Esophagus squamous epithelium (tissue), 5 donors: ENCODE measurements at regions not wholly inside any gene's neighbourhood (a gene's known extent, or its start where the extent isn't known, plus 50 kb on each side); places are given as distances from the start of the nearest gene placed in this dataset.
"Not testable (repeated sequence)": the region's sequence is repeated elsewhere in the genome, so short reads cannot be mapped to it uniquely, and the experiment has no call there.

Source experiments
- DNase-seq: peaks from one replicate; lab custom pipeline; 2025; lab: John Stamatoyannopoulos, UW
- H3K27ac ChIP-seq, 4 donors: fragments of 200-600 bp; sonication (generic); one replicate each; pipeline ENCODE4 v1.5.1; 2016 to 2019; ENCODE audit warnings: mild to moderate bottlenecking in 1 of 4
- H3K27me3 ChIP-seq, 4 donors: fragments of 200-600 bp; sonication (generic); 1 replicate in 3 of 4; 2 replicates in 1 of 4; pipeline versions ENCODE4 v1.5.1 to v1.6.0; 2017 to 2021; ENCODE audit warnings: antibody characterized with exemption in 1 of 4
- H3K36me3 ChIP-seq, 3 donors: fragments of 200-600 bp; sonication (generic); one replicate each; pipeline ENCODE4 v1.5.1; 2016 to 2019
- H3K4me1 ChIP-seq, 3 donors: fragments of 200-600 bp; sonication (generic); one replicate each; pipeline ENCODE4 v1.5.1; 2017 to 2019
- H3K4me3 ChIP-seq, 4 donors: fragments of 200-600 bp; sonication (generic); 1 replicate in 3 of 4; 2 replicates in 1 of 4; pipeline ENCODE4 v1.5.1; 2016 to 2019; ENCODE audit warnings: mild to moderate bottlenecking in 2 of 4, moderate library complexity in 1 of 4
- H3K9me3 ChIP-seq, 3 donors: fragments of 200-600 bp; sonication (generic); one replicate each; pipeline ENCODE4 v1.5.1; 2016 to 2019
- POLR2A ChIP-seq, 4 donors: fragments of 450-650 bp; IDR thresholded peaks; one replicate each; pipeline ENCODE4 v1.6.1; 2017; ENCODE audit warnings: antibody characterized with exemption in 4 of 4, mild to moderate bottlenecking in 4 of 4, moderate library complexity in 3 of 4
- WGBS, 2 donors: methylation state at CpG; one replicate each; pipeline ENCODE4 v1.1.5; 2018; 5-methylcytosine and 5-hydroxymethylcytosine counted together
- intact Hi-C: fragments of 100-400 bp; cut with DNase I; formaldehyde crosslinking; loops from one replicate; pipeline ENCODE4 v1.15.0; 2022
- TF ChIP-seq, protein P1 (sequence below), 6 experiments: fragments of 450-650 bp in 4 of 6; fragments of 200-600 bp in 2 of 6; sonication (generic) in 2 of 6; IDR thresholded peaks; one replicate each; pipeline ENCODE4 v1.5.1; 2016 to 2019; ENCODE audit warnings: antibody characterized with exemption in 6 of 6, mild to moderate bottlenecking in 4 of 6, moderate library complexity in 4 of 6
- donor health status: DM: yes; HTN: yes; CAD: no.

DNA sequence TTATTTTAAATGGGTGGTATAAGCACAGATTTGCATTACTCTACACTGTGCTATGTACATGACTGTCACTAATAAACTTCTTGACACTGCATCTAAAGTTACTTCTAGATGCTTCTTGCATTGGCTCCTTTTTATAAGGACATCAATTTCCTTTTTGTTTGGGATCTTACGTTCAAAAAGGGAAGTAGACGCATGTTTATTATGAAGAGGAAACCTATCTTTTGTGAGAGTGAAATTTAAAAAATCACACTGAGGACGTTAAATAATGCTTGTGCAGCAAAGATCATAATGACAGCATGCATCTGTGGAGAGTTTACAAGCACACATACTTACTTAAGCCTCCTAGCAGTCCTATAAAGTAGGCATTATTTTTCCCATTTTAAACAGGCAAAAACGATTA is 479.5 kb downstream of the CD83 start:
- Histone ChIP-seq H3K27me3 (no peaks in the 10 kb centered on the region), H3K36me3 (no peaks in the 10 kb centered on the region), H3K9me3 (no peaks in the 10 kb centered on the region), H3K27ac (no peak overlapping the region), H3K4me1 (no peaks in the 10 kb centered on the region), H3K4me3 (no peak overlapping the region)
- intact Hi-C loops: no loop called here
- WGBS, 2 donors: 61 to 70% methylated on average over 4 of the region's 4 CpGs
- DNase-seq: no peak
- no peak for TF ChIP-seq POLR2A (IDR thresholded peaks at IDR 0.05)
- TF ChIP-seq, protein P1, sequence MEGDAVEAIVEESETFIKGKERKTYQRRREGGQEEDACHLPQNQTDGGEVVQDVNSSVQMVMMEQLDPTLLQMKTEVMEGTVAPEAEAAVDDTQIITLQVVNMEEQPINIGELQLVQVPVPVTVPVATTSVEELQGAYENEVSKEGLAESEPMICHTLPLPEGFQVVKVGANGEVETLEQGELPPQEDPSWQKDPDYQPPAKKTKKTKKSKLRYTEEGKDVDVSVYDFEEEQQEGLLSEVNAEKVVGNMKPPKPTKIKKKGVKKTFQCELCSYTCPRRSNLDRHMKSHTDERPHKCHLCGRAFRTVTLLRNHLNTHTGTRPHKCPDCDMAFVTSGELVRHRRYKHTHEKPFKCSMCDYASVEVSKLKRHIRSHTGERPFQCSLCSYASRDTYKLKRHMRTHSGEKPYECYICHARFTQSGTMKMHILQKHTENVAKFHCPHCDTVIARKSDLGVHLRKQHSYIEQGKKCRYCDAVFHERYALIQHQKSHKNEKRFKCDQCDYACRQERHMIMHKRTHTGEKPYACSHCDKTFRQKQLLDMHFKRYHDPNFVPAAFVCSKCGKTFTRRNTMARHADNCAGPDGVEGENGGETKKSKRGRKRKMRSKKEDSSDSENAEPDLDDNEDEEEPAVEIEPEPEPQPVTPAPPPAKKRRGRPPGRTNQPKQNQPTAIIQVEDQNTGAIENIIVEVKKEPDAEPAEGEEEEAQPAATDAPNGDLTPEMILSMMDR (IDR thresholded peaks at IDR 0.05): no peak

DNA sequence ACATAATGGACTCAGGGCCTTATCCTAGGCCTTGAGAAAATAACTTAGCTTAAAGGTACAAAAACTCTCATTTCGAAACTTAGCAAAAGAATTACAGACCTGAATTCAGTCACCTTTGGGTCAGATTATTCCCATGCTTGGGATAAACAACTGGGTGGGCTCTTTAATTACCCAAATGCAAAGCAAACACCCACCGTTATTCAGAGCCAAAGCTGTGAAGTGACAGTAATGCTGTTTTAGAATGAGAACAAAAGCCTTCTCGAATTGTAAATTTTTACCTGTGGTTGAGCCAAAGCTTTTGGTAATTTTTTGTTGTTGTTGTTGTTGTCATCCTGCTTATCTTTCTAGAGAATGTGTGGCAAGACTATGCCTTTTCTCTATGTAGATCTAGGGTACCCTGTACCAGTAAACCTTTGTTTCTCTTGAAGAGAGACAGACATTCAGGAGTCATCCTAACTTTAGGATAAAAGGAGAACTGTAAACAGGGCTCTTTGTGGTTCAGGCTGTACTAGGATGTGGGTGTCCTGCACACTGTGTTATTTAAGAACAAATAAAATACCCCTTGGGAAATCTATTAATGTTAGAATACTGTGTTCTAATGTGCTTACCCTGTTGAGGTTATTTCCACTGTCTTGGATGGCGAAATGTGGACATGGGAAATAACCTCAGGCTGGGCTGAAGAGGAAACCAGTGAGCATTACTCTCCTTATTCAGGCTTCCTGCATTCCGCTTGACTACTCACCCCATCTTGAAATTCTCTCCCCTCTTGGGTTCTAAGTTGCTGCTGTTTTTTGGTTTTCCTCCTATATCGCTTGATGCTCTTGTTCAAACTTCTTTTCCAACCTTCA is 480.7 kb downstream of the CD83 start:
- intact Hi-C loops: no loop called here
- 80 to 81% methylated on average over 6 of the region's 6 CpGs for WGBS, 2 donors

DNA sequence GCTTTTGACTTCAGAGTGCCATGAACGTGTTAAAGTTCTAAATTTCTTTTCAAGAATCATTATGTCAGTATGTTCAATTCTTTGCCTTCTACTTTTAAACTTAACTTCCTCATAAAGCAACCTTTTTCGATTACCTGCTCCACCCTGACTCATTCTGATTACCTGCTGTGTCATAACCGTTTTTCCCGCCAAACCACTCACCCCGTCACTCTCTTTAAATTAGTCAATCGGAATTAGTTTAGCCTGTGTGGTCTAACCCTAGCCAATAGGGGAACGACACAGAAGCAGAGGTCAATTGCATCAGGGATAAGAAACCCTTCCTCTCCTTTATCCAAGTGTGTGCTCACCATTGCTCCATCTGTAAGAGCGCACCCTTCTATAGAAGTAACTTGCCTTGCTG is 482.7 kb downstream of the CD83 start:
- DNase-seq, H3K27ac ChIP-seq, H3K9me3 ChIP-seq, intact Hi-C loops, H3K36me3 ChIP-seq, H3K4me1 ChIP-seq, H3K4me3 ChIP-seq, H3K27me3 ChIP-seq: not testable (repeated sequence)
- 70 to 74% methylated on average over 8 of the region's 8 CpGs for WGBS, 2 donors

More for the DNA sequence above, 480.7 kb downstream of the CD83 start:
- H3K4me3 ChIP-seq: no peak overlapping the region
- no peaks in the 10 kb centered on the region for H3K9me3 ChIP-seq
- TF ChIP-seq, protein P1 (IDR thresholded peaks at IDR 0.05): no peak
- TF ChIP-seq POLR2A (IDR thresholded peaks at IDR 0.05): no peak
- no peak for DNase-seq
- H3K27me3 ChIP-seq: no peaks in the 10 kb centered on the region
- H3K36me3 ChIP-seq: no peaks in the 10 kb centered on the region
- H3K27ac ChIP-seq: no peak overlapping the region
- no peaks in the 10 kb centered on the region for H3K4me1 ChIP-seq

DNA sequence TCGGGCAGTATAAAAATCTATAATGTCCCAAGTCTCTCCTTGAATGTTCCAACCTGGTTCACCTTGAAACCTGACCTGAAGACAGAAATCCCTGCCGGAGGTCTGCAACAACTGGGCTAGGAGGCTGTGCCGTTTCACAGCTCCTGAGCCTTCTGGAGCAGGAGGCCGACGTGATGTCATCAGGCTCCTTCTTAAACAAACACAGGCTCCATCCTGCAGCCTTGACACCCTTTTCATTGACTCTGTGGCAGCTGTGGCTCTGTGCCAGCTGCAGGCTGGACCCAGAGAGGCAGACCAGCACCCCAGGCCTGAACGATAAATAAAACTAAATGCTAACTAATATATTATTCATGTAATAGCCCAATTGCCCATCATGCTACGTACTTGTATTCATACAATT is 483.9 kb downstream of the CD83 start:
- Histone ChIP-seq H3K27me3 (no peaks in the 10 kb centered on the region), H3K27ac (no peak overlapping the region), H3K4me3 (no peak overlapping the region), H3K4me1 (no peaks in the 10 kb centered on the region), H3K9me3 (no peaks in the 10 kb centered on the region), H3K36me3 (no peaks in the 10 kb centered on the region)
- 84 to 90% methylated on average over 7 of the region's 7 CpGs for WGBS, 2 donors
- TF ChIP-seq POLR2A (IDR thresholded peaks at IDR 0.05): no peak
- TF ChIP-seq, protein P1 (IDR thresholded peaks at IDR 0.05): no peak
- intact Hi-C loops: no loop called here
- DNase-seq: no peak

DNA sequence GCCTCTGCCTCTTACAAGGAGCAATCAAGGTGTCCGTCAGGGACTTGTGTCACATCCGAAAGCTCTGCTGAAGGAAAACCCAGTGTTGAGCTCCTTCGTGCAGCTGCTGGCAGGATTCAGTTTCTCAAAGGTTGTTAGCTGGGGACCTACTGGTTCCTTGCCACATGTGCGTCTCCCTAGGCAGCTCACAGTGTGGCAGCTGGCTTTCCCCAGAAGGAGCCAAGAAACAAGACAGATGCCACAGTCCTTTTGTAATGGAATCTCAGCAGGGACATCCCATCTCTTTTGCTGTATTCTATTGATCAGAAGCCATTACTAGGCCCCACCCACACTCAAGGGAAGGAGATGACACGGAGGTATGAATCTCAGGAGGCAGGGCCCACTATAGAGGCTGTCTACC is 488.8 kb downstream of the CD83 start:
- intact Hi-C loops: no loop called here
- Histone ChIP-seq H3K27ac (no peak overlapping the region), H3K36me3 (no peaks in the 10 kb centered on the region), H3K27me3 (no peaks in the 10 kb centered on the region), H3K4me1 (no peaks in the 10 kb centered on the region), H3K9me3 (no peaks in the 10 kb centered on the region), H3K4me3 (no peak overlapping the region)
- no peak for TF ChIP-seq POLR2A (IDR thresholded peaks at IDR 0.05)
- TF ChIP-seq, protein P1 (IDR thresholded peaks at IDR 0.05): no peak
- DNase-seq: no peak
- 85 to 93% methylated on average over 5 of the region's 5 CpGs for WGBS, 2 donors
